GM12865 (cell line): ENCODE measurements at regions not wholly inside any gene's neighbourhood (a gene's known extent, or its start where the extent isn't known, plus 50 kb on each side); places are given as distances from the start of the nearest gene placed in this dataset.

Experiments
- DNase-seq: peaks from one replicate; pipeline ENCODE4 v3.0.0; 2010; ENCODE audit warnings: low read depth
- H3K4me3 ChIP-seq: 2 replicates; pipeline ENCODE4 v1.5.1; 2011; ENCODE audit warnings: mild to moderate bottlenecking, low read depth, low read length, control low read depth
- CTCF ChIP-seq: IDR thresholded peaks from 2 replicates; pipeline ENCODE4 v1.5.1; 2011; ENCODE audit warnings: low read length, control low read depth, low read depth, inconsistent platforms; ENCODE audit not compliant: insufficient read depth; ENCODE audit errors: missing control alignments

GRCh38 chr1:167156466-167156865 lies 62.6 kb downstream of the STYXL2 start:
- DNase-seq = no peak
- no peak for TF ChIP-seq CTCF
- no peak overlapping the region for H3K4me3 ChIP-seq

- no peak for TF ChIP-seq CTCF
- no peak for DNase-seq
- H3K4me3 ChIP-seq = no peak overlapping the region
Observed at GRCh38 chr1:167157114-167157513, 63.2 kb downstream of the STYXL2 start.

- H3K4me3 ChIP-seq = no peak overlapping the region
- TF ChIP-seq CTCF = no peak
- DNase-seq = no peak
Observed at GRCh38 chr1:167158111-167158812, 62.4 kb upstream of the POU2F1 start.

- H3K4me3 ChIP-seq = no peak overlapping the region
- no peak for DNase-seq
- no peak for TF ChIP-seq CTCF
Observed at GRCh38 chr1:167158813-167159275, 61.8 kb upstream of the POU2F1 start.

- no peak overlapping the region for H3K4me3 ChIP-seq
- TF ChIP-seq CTCF = no peak
- DNase-seq = no peak
Observed at GRCh38 chr1:167159782-167160181, 60.9 kb upstream of the POU2F1 start.

GRCh38 chr1:167161242-167161641 lies 59.4 kb upstream of the POU2F1 start:
- no peak for TF ChIP-seq CTCF
- H3K4me3 ChIP-seq = no peak overlapping the region
- DNase-seq = no peak

- no peak overlapping the region for H3K4me3 ChIP-seq
- no peak for DNase-seq
- no peak for TF ChIP-seq CTCF
Observed at GRCh38 chr1:167161762-167162161, 58.9 kb upstream of the POU2F1 start.
